SK-N-SH (cell line): ENCODE measurements at regions not wholly inside any gene's neighbourhood (a gene's known extent, or its start where the extent isn't known, plus 50 kb on each side); places are given as distances from the start of the nearest gene placed in this dataset.

Experiments
- CTCF ChIA-PET: fragments of 300-600, 350-600 bp; formaldehyde crosslinking; extraction: SDS; loops from one replicate; lab custom pipeline; 2021; lab: Yijun Ruan, JAX
- POLR2A ChIA-PET: fragments of 350-600 bp; sonication (Branson Sonifier 250); formaldehyde crosslinking; extraction: SDS; loops from one replicate; lab custom pipeline; 2020; ENCODE audit warnings: antibody characterized with exemption, inconsistent platforms; lab: Yijun Ruan, JAX
- DNase-seq: peaks from one replicate; pipeline ENCODE4 v3.0.0; 2012
- H2AFZ ChIP-seq: fragments of 200-600 bp; sonication (generic); 2 replicates; pipeline ENCODE4 v1.8.1; 2016; ENCODE audit warnings: antibody characterized with exemption, mild to moderate bottlenecking, low read depth
- H3F3A ChIP-seq: fragments of 200-600 bp; sonication (generic); replicated peaks from 2 replicates; pipeline ENCODE3; 2016; ENCODE audit warnings: antibody characterized with exemption, mild to moderate bottlenecking; ENCODE audit not compliant: insufficient read depth
- H3K27ac ChIP-seq, 2 experiments: fragments of 200-500 bp in 1 of 2; fragments of 200-600 bp in 1 of 2; sonication (Bioruptor generic) in 1 of 2; sonication (generic), shearing (Covaris generic) in 1 of 2; 2 replicates each; pipeline versions ENCODE4 v1.5.1 to v1.6.1; 2014 to 2016; ENCODE audit warnings: low read depth in 2 of 2, inconsistent platforms in 1 of 2, low read length in 1 of 2, mild to moderate bottlenecking in 1 of 2, mixed read lengths in 1 of 2
- H3K27me3 ChIP-seq: fragments of 200-600 bp; sonication (generic), shearing (Covaris generic); 2 replicates; pipeline ENCODE4 v1.6.1; 2016; ENCODE audit warnings: mixed run types; ENCODE audit not compliant: insufficient read depth
- H3K36me3 ChIP-seq, 2 experiments: fragments of 200-500 bp in 1 of 2; fragments of 200-600 bp in 1 of 2; sonication (Bioruptor generic) in 1 of 2; sonication (generic) in 1 of 2; replicated peaks in 1 of 2; 2 replicates each; pipeline versions ENCODE3 to v1.5.1; 2014 to 2016; ENCODE audit warnings: low read length in 1 of 2, mild to moderate bottlenecking in 1 of 2; ENCODE audit not compliant: insufficient read depth in 2 of 2, control insufficient read depth in 1 of 2
- H3K4me1 ChIP-seq, 2 experiments: fragments of 200-500 bp in 1 of 2; fragments of 200-600 bp in 1 of 2; sonication (Bioruptor generic) in 1 of 2; sonication (generic), shearing (Covaris generic) in 1 of 2; 2 replicates each; pipeline versions ENCODE4 v1.5.1 to v1.6.1; 2014 to 2016; ENCODE audit warnings: low read depth in 1 of 2, low read length in 1 of 2, mixed run types in 1 of 2; ENCODE audit not compliant: insufficient read depth in 2 of 2, control insufficient read depth in 1 of 2
- H3K4me2 ChIP-seq: fragments of 200-600 bp; sonication (generic), shearing (Covaris generic); 2 replicates; pipeline ENCODE4 v1.6.1; 2017; ENCODE audit warnings: mixed run types
- H3K4me3 ChIP-seq, 2 experiments: fragments of 200-500 bp in 1 of 2; fragments of 200-600 bp in 1 of 2; sonication (Bioruptor generic) in 1 of 2; sonication (generic), shearing (Covaris generic) in 1 of 2; 2 replicates each; pipeline versions ENCODE4 v1.5.1 to v1.8.1; 2014 to 2016; ENCODE audit warnings: low read depth in 2 of 2, inconsistent platforms in 1 of 2, low read length in 1 of 2, mild to moderate bottlenecking in 1 of 2, mixed read lengths in 1 of 2, moderate library complexity in 1 of 2
- H3K79me2 ChIP-seq: fragments of 200-600 bp; sonication (generic); 2 replicates; pipeline ENCODE4 v1.8.1; 2017; ENCODE audit warnings: mild to moderate bottlenecking; ENCODE audit not compliant: insufficient read depth
- H3K9ac ChIP-seq: fragments of 200-600 bp; sonication (generic); 2 replicates; pipeline ENCODE4 v1.6.1; 2017; ENCODE audit warnings: mixed run types
- H3K9me2 ChIP-seq: fragments of 200-600 bp; sonication (generic); 2 replicates; pipeline ENCODE4 v1.6.1; 2017; ENCODE audit warnings: mixed run types
- H3K9me3 ChIP-seq: fragments of 200-600 bp; sonication (generic); 2 replicates; pipeline ENCODE4 v1.6.1; 2017; ENCODE audit warnings: mixed run types, mild to moderate bottlenecking, moderate library complexity
- H4K20me1 ChIP-seq: fragments of 200-600 bp; sonication (generic); 2 replicates; pipeline ENCODE4 v1.6.1; 2017; ENCODE audit warnings: mild to moderate bottlenecking, mixed run types; ENCODE audit not compliant: insufficient read depth
- CHD2 ChIP-seq: fragments of 150-350 bp; IDR thresholded peaks from 2 replicates; pipeline ENCODE4 v1.6.1; 2018; ENCODE audit warnings: low read length; ENCODE audit not compliant: partially characterized antibody
- ELF1 ChIP-seq: IDR thresholded peaks from 2 replicates; pipeline ENCODE4 v1.4.0; 2012
- EZH2phosphoT487 ChIP-seq: fragments of 200-600 bp; sonication (generic); IDR thresholded peaks from 2 replicates; pipeline ENCODE4 v1.6.1; 2017; ENCODE audit warnings: low read depth, mixed run types, mild to moderate bottlenecking, antibody characterized with exemption, moderate library complexity, borderline replicate concordance
- FOXJ3 ChIP-seq: sonication (generic); formaldehyde crosslinking; IDR thresholded peaks from 2 replicates; pipeline ENCODE4 v1.5.1; 2020; ENCODE audit warnings: mild to moderate bottlenecking, missing genetic modification reagents
- FOXM1 ChIP-seq: IDR thresholded peaks from 2 replicates; pipeline ENCODE4 v1.4.0; 2012; ENCODE audit warnings: low read depth, mild to moderate bottlenecking
- GABPA ChIP-seq: IDR thresholded peaks from 2 replicates; pipeline ENCODE4 v1.4.0; 2012; ENCODE audit warnings: low read depth, mild to moderate bottlenecking
- JUND ChIP-seq: IDR thresholded peaks from 2 replicates; pipeline ENCODE4 v1.4.0; 2012
- MAX ChIP-seq: IDR thresholded peaks from 2 replicates; pipeline ENCODE4 v1.4.0; 2012; ENCODE audit warnings: low read depth
- MEF2A ChIP-seq: IDR thresholded peaks from 2 replicates; pipeline ENCODE4 v1.4.0; 2012; ENCODE audit warnings: low read depth, borderline replicate concordance
- MXI1 ChIP-seq: IDR thresholded peaks from 2 replicates; pipeline ENCODE4 v1.6.1; 2012; ENCODE audit warnings: mild to moderate bottlenecking, low read depth, low read length, improper control_type of control experiment
- RXRA ChIP-seq: IDR thresholded peaks from 2 replicates; pipeline ENCODE4 v1.4.0; 2012; ENCODE audit warnings: low read depth, mild to moderate bottlenecking, borderline replicate concordance
- SIN3A ChIP-seq: IDR thresholded peaks from 2 replicates; pipeline ENCODE4 v1.6.1; 2012; ENCODE audit warnings: low read depth, mild to moderate bottlenecking, low read length, moderate library complexity, borderline replicate concordance
- TEAD4 ChIP-seq: IDR thresholded peaks from 2 replicates; pipeline ENCODE4 v1.4.0; 2012; ENCODE audit warnings: mild to moderate bottlenecking, borderline replicate concordance; ENCODE audit not compliant: insufficient read depth
- WGBS: methylation state at CpG from one replicate; pipeline ENCODE4 v1.1.6; 2017; ENCODE audit warnings: low lambda C conversion rate; 5-methylcytosine and 5-hydroxymethylcytosine counted together
- TF ChIP-seq, protein P1 (sequence below): IDR thresholded peaks from 2 replicates; pipeline ENCODE4 v1.4.0; 2012; ENCODE audit warnings: low read depth, borderline replicate concordance

- no peak for TF ChIP-seq GABPA
- no peak for TF ChIP-seq EZH2phosphoT487
- TF ChIP-seq MEF2A: no peak
- TF ChIP-seq MXI1: no peak
Measured at GRCh38 chr11:43589601-43590250, 90.8 kb upstream of the HSD17B12 start (continued).

- Histone ChIP-seq H3K9ac (no peak overlapping the region), H3K4me2 (no peak overlapping the region), H3K4me1 (no peaks in the 10 kb centered on the region; a peak in 1 of 4 replicates), H3K9me2 (no peaks in the 10 kb centered on the region), H3K9me3 (no peaks in the 10 kb centered on the region), H3K79me2 (no peaks in the 10 kb centered on the region), H4K20me1 (no peaks in the 10 kb centered on the region), H2AFZ (no peak overlapping the region), H3K27ac (no peak overlapping the region), H3K27me3 (peaks cover 5% of the 10 kb centered on the region), H3K36me3 (no peaks in the 10 kb centered on the region), H3F3A (no peaks in the 10 kb centered on the region), H3K4me3 (no peak overlapping the region)
- ChIA-PET POLR2A (no interaction called here), CTCF (interaction anchor here (1.7 to 2.0 kb wide), 2 partner anchors 224 to 251 kb away, joined by 6 read pairs; no protein-coding TSS in a partner anchor)
- WGBS: 33% methylated on average over 1 of the region's 1 CpG
- DNase-seq: no peak
- TF ChIP-seq TEAD4 (no peak), FOXM1 (no peak), ELF1 (no peak), SIN3A (no peak), CHD2 (no peak), JUND (no peak), RXRA (no peak), EZH2phosphoT487 (no peak)
- TF ChIP-seq, protein P1, sequence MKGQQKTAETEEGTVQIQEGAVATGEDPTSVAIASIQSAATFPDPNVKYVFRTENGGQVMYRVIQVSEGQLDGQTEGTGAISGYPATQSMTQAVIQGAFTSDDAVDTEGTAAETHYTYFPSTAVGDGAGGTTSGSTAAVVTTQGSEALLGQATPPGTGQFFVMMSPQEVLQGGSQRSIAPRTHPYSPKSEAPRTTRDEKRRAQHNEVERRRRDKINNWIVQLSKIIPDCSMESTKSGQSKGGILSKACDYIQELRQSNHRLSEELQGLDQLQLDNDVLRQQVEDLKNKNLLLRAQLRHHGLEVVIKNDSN: no peak
Measured at GRCh38 chr11:43601511-43601910, 79.0 kb upstream of the HSD17B12 start.

- no peak for DNase-seq
- H3K9me2 ChIP-seq: no peaks in the 10 kb centered on the region
- POLR2A ChIA-PET: no interaction called here
- no peaks in the 10 kb centered on the region for H3F3A ChIP-seq
- no peak overlapping the region for H3K4me3 ChIP-seq
- TF ChIP-seq MEF2A: no peak
- no peak for TF ChIP-seq MAX
- TF ChIP-seq FOXJ3 (CRISPR knock-in tag): no peak
- no peak for TF ChIP-seq GABPA
- CTCF ChIA-PET: interaction anchor here (1.1 to 2.0 kb wide), 3 partner anchors 23 to 249 kb away, joined by 3 to 6 read pairs (median 6); no protein-coding TSS in a partner anchor
- WGBS: 16% methylated on average over 2 of the region's 2 CpGs
- no peak overlapping the region for H2AFZ ChIP-seq
- H3K27ac ChIP-seq: no peak overlapping the region
- no peaks in the 10 kb centered on the region for H3K79me2 ChIP-seq
- H3K36me3 ChIP-seq: no peaks in the 10 kb centered on the region
- no peak overlapping the region for H3K4me2 ChIP-seq
- no peaks in the 10 kb centered on the region; a peak in 1 of 4 replicates for H3K4me1 ChIP-seq
- H3K9ac ChIP-seq: no peak overlapping the region
- no peaks in the 10 kb centered on the region for H4K20me1 ChIP-seq
- H3K27me3 ChIP-seq: peaks cover 5% of the 10 kb centered on the region
- no peaks in the 10 kb centered on the region for H3K9me3 ChIP-seq
Measured at GRCh38 chr11:43602670-43603069, 77.9 kb upstream of the HSD17B12 start.
